Fibroblast of skin of left quadriceps (primary cell): ENCODE measurements at regions not wholly inside any gene's neighbourhood (a gene's known extent, or its start where the extent isn't known, plus 50 kb on each side); places are given as distances from the start of the nearest gene placed in this dataset.
"Not testable (repeated sequence)": the region's sequence is repeated elsewhere in the genome, so short reads cannot be mapped to it uniquely, and the experiment has no call there.

ENCODE experiments used
- DNase-seq, 2 experiments: peaks; one replicate each; pipeline ENCODE4 v3.0.0-alpha.2; 2013; ENCODE audit warnings: low read depth in 2 of 2

DNA sequence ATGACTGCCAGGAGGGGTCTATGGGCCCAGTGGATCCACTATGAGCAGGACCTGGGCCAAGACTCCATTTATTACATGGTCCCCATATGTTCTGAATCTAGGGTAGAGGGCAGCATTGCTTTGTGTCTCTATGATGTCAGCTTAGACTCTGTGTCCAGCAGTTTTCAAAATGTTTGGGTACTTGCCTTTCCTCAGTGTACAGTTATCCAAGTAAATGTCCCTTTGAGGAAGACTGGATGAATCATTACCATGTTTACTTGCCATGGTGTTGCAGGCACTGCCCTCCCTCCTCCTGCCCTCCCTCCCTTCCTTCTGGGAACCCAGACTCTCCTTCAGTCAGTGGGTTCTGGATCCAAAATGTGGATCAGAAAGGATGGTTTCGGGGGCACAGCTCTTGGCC, 108.6 kb downstream of the NRN1 start:
- DNase-seq = no peak

DNA sequence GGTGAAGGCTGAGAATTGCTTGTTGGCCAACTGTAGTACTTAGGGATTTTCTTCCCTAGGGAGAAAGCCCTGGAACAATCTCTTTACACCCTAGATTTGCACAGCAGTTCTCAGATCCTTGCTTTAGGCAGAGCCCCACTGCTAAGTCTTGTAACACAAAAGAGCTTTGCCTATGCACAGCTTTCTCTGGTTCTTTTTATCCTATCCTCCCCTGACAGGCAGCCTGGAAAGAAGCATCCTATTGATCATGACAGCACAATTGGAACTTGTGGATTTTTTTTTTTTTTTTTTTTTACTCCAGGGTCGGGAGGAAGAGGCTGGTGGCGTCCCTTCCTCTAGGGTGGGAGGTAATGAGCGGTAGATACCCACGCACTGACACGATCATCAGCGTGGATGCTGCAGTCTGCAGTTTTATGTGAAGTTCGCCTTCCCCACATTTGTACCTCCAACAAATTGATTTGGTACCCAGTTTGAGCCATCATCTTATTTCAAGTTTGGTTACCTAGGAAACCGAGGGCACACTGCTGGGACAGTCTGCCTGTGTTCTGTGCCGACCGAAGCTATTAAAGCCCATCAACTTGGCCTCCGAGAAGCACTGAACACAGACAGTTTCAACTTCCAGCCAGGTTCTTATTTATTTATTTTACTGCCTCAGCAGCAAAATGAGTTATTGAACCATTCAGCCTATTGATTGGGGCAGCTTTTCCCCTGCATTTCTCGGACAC, 110.1 kb downstream of the NRN1 start:
- no peak for DNase-seq

DNA sequence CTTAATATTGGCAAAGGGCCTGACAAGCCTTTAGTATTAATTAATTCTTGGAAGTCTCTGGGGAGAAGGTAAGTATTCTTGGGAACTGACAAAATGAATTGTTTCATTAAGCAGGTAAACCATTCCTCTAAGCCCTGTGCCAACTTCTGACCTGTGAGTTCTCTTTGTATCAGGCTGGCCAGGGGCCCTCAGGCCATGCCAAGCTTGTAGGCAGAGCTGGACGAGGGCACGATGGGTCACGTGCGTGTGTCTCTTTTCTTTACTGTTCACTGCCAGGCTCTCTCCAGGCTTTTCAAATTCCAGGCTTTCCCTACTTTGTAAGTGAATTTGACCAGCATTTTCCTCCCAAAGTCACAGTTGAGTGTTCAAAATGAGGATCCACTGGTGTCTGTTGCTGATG, 112.4 kb downstream of the NRN1 start:
- DNase-seq = no peak

DNA sequence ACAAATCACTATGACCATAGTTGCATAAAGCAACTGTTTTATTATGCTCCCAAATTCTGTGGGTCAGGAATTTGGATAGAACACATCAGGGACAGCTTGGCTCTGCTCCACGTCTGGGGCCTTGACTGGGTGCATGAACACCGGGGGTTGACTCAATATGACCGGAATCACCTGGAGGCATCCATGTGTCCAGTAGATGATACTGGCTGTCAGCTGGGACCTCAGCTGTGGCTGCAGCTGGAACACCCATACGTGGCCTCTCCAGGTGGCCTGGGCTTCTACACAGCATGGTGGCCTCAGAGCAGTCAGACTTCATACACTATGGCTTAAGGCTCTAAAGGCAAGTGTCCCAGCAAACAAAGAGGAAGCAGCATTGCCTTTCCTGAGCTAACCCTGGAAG, 113.4 kb downstream of the NRN1 start:
- no peak for DNase-seq

DNA sequence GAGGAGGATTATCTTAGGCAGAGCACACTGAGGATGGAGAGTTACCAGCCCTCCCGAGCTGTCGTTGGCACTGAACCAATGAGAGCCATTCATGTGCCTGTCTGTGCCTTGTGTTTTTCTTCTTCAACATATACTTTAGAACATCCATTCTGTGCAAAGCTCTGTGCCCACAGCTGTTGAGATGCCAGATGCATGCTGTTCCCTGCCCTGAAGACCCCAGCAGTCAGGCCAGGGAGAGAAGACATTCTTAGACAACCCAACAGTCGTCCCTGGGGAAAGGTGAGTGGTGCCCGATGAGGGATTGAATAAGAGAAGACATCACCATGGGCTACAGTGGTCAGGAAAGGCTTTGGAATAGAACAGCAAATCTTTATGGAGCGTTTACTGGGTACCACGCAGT, 114.1 kb downstream of the NRN1 start:
- DNase-seq = no peak

DNA sequence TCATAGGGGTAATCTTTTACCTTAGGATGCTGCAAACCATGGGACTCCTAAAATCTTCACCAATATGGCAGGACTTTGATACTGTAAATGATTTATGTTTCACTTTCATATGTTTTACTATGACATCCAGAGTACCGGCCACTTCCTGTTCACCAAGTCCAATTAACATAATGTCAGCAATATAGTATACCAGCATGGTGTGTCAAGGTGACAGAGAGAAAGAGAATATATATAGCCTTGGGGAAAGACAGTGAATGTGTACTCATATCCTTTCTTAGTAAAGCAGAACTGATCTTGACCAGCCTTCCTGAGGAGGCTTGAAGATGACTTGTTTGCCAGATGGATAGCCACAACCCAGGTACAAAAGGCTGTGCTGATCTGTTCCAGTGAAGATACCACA, 127.9 kb downstream of the NRN1 start:
- no peak for DNase-seq

DNA sequence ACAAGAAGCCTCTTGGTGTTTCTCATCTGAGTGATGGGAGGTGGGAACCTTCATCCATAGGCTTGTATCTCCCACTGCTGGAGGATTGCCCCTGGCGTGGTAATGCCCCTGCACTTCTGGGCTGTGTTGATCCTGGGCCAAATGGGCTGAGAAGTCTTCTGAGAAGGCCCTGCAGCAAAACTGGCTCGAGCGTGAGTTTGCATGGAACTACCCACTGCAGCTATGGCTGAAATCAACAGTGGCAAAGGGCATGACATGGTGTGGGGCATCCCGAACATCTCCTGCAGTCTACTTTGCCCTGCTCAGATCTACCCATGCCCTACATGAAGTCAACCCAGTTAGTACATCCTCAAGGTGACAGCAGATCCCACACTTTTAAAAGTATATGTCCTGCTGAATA, 130.6 kb downstream of the NRN1 start:
- DNase-seq = no peak

DNA sequence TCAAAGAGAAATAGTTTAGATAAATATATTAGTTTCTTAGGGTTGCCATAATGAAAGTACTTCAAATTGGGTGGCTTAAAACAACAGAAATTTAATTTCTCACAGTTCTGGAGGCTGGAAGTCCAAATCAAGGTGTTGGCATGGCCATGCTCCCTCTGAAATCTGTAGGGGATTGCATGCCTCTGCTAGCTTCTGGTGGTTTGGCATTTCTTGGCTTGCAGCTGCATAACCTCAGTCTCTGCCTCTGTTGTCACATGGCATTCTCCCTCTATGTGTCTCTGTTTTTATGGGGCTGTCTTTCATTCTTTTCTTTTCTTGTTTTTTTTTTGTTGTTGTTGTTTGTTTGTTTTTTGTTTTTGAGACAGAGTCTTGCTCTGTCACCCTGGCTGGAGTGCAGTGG, 132.7 kb downstream of the NRN1 start:
- not testable (repeated sequence) for DNase-seq

DNA sequence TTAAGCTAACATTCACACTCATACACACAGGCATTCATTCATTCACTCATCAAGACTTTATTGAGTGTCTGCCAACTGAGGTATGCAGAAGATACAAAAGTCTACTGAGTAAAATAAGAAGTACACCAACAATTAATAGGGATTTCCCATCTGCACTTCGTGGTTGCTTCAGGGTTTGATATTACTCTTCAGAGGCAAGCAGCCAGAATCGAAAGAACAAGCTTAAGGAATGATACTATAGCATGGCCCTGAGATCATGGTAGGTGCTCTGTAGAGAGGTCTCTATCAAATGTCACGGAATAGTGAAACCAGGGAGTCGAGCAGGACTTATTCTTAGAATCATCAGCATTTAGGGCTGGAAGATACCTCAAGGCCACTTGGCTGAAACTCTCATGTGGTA, 135.4 kb downstream of the NRN1 start:
- DNase-seq = no peak

DNA sequence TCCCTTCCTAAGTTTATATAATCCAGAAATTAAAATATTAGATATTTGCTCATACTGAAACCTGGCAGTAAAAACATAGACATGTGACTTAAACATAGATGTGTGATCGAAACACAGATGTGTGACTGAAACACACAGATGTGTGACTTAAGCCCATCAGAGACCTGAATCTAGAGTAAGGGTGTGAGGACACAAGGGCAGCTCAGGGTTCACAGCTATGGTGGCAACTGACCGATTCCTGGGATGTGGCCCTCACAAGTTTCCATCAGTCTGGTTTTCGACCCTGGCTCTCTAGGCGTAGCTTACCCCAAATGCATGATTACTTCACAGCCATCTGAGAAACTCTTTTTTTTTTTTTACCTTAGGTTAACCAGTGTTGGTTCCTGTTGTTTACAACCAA, 137.0 kb downstream of the NRN1 start:
- DNase-seq = no peak

DNA sequence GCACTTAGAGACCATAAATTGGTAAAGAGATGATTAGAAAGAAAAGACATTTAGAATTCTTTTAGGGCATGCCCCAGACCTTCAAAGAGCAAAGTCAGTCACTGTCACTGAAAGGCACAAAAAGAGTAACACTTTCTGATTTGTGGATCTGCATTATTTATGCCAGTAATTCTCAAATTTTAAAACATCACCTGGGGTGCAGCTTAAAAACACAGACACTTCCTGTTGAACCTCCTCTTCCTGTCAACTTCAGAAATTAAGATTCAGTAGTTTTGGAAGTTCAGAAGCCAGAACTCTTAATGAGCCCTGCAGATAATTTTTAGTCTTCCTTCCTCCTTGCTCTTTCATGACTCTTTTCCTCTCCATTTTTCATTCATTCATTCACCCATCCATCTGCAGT, 137.5 kb downstream of the NRN1 start:
- no peak for DNase-seq

DNA sequence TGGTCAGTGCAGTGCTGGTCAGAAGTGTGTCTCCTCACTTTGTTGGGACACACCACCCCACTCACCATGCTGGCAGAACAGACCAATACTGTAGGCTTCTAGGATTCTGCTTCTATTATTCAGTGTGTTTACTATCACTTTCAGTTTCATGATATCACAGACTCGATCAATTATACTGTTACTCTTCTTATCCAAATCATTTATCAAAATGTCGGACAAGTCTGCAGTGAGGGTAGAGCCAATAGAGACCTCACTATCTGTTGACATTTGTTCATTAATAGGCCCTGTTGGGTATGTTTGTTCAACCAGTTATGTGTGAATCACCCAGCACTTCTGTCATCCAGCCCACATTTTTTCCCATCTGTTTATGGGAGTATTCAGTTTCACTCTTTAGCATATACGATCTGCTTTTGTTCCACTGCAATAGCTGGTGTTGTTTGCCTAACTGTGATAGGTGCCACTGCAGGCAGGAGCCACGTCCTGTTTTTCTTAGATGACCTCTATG, 140.1 kb downstream of the NRN1 start:
- peak; percentile 39 to 40 for DNase-seq

DNA sequence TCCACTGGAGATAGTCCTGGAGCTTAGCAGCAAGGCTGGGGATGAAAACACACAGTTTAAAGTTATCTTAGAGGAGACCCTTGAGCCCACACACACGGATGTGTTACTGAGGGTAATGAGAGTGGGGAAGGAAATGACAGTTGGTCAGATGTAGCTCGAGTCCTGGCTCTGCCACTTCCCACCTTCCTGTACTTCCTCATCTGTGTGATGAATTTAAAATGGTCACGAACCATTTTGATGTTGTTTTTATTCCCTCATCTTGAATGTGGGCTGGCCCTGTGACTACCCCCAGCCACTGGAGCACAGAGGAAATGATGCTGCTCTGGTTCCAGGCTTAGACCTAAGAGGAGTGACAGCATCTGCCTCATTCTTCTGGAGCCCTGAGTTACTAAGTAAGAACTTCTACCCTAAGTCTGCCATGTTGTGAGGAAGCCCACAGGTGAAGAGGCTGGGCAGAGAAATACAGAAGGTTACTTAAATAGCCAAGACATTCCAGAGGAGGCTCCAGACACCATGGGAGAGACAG, 141.2 kb downstream of the NRN1 start:
- no peak for DNase-seq

DNA sequence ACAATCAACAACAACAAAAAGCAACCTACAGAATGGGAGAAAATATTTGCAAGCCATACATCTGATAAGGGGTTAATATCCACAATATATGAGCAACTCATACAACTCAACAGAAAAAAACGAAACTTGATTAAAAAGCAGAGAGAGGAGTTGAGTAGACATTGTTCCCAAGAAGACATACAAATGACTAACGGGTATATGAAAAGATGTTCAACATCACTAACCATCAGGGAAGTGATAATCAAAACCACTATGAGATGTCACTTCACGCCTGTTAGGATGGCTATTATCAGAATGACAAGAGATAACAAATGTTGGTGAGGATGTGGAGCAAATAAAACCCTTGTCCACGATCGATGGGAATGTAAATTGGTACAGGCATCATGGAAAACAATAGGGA, 145.9 kb downstream of the NRN1 start:
- DNase-seq = no peak

DNA sequence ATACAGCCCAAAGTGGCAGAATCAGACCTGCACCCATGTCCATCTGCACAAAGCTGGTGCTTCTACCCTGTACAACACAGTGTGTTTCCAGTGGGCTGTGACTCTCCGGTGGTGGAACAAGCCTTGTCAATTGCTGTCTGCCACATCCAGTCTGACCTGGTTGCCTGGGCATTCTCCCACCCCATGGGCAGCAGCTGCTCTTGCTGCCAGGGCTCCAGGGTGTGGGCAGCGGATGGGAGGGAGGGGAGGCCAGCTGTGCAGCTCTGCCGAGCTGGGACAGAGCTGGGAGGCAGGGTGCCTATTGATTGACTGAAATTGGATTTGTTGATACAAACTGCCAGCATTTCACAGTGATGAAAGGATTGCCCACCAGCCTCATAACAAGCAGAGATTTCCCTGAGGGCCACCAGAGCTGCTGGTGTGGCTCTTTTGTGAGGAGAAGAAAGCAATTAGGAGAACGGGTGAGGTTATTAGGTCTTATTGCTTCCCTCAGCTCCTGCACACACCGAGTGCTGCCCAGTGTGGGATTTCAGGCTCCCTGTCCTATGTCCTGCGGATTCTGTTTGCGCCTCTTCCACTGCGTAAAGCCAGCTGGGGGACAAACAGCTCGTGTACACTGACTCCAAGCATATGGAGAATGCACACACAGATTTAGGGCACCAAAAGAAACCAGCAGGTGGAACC, 150.8 kb downstream of the NRN1 start:
- no peak for DNase-seq

DNA sequence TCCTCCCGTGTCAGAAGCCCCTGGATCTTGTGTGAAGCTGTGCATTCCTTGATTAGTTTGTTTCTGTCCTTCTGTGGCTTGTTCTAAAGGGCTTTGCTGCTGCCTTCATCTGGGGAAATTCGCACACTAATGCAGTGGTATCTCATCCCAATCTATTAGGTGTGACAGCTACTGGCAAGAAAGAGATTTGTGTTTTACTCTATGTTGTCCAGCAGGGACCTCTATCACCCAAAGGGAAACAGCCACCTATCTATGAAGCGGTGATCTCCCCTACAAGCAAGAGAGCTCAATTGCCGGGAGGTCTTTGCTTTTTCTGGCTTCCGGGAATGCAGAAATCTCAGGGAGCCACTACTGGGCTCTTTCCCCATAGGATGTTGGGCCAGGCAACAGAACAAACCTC, 151.8 kb downstream of the NRN1 start:
- DNase-seq = no peak

DNA sequence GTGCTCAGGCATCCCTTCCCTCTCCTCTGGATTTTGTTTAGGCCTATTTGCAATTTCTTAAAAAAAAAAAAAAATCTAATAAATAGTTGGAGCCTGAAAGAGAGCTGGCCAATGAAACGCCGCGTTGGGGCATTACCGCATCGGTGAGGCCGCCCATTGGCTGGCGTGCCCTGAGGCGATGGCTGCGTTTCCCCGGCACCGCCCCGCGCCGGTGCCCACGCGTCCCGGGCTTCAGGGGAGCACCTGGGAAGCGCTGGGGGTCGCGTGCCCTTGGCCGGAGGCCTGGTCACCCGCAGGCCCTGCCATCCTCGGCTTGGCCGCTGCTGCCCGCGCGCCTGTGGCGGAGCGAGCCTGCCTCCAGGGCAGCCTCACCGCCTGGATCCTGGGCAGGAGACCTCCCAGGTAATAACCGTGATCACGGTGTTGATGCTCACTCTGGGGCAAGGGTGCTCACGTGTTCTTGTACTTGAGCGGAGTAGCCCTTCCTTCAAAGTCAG, 155.4 kb downstream of the NRN1 start:
- DNase-seq = peak; percentile 15 to 29

DNA sequence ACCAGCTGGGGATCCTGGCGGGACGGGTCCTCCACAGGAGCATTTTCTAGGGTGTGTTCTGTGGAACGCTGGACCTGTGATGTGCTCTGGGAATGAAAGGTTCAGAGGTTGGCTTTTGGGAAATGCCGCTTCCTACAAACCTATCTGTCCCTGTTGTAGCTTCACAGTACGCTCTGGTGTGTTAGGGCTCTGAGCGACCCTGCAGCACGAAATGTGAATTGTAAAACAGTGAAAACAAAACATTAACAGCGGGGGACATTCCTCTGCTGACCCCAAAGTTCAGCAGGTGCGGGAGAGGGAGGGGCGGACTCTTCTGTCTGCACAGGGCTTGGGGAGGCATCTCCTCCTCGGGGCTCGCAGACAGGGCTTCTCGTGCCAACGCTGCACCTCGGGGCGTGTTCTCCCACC, 155.9 kb downstream of the NRN1 start:
- DNase-seq = no peak

DNA sequence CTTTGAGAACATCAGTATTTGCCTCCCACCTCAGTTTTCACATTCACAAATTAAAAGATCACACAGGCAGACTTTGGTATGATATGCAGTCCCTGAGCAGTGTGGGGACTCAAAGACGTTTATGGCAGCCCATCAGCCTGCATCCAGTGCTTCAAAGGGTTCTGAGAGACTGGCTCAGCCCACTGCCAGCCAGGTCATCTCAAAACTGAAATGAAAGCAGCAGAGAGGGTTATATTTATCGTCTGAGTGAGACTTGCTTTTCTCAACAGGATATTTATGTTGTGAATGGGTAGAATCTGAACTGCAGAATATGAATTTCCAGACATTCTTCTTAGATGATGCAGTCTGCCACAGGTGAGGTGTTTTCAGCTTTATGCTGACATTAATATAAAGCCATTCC, 159.8 kb downstream of the NRN1 start:
- DNase-seq = no peak

DNA sequence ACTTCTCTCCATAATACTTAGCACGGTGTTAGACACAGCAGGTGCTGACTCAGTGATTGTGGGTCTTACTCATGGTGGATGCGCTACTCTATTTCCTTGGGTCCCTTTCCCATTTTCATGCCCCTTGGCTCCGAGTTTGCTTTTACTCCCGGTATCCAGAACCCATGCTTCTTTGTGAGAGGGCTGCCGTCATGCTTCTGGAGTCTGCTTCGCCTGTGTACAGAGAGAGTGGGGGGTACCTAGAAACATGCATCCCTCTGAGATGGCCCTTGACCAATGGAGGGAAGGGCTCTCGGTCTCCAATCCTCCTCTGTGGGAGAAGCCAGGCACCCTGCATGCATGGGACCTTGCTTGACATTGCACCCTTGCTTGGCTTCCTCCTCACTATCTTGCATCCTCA, 160.4 kb downstream of the NRN1 start:
- no peak for DNase-seq

DNA sequence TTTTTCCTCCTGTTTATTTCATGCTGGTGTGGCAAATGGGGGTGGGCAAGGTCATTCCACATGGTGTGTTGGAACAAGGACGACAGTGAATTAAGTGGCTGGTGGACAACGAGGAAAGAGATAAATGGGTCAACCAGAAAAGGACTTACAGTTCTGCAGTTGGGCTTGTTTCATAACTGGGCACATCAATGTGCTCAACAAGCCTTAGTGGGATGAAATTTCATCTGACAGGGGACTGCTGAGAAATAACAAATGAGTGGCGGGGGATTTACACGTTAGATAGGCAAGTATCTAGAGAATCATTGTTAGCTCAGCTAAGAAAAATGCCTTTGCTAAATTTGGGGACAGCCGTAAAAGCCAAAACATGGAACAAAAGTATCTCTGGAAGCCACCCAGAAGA, 163.6 kb downstream of the NRN1 start:
- no peak for DNase-seq

DNA sequence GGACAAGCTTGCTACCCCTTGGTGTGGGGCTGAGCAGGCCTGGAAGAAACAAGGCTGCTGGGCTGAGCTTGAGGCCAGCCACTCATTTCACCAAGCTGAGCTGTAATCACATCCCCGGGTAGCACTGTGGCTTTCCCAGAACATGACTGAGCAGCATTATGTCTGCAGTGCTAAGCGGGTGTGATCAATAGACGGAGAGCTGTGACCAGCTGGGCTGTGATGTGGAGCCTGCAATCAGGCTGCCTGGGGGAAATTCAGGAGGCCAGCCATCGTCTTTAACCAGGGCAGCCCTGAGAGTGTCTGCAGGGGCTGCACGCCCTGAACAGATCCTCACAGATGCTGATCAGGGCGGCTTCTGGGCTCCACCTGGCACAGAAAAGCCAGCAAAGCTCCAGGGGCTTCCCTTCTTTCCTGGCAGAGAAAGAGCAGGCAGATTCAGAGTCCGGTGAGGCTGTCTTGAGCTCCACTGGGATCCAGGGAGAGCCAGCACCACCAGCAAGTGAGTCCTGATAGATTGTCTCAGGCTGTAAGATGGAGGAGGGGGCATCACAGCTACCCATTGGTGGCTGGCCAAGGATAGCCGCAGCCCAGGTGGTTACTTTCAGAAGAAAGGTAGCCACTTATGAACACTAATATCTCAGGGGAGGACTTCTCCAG, 165.9 kb downstream of the NRN1 start:
- DNase-seq = no peak
